IPS-NIHi11 (cell line): ENCODE measurements at regions not wholly inside any gene's neighbourhood (a gene's known extent, or its start where the extent isn't known, plus 50 kb on each side); places are given as distances from the start of the nearest gene placed in this dataset.

Experiments
- DNase-seq: peaks from one replicate; pipeline ENCODE4 v3.0.0; 2012; ENCODE audit warnings: mixed read lengths, low spot score

DNA sequence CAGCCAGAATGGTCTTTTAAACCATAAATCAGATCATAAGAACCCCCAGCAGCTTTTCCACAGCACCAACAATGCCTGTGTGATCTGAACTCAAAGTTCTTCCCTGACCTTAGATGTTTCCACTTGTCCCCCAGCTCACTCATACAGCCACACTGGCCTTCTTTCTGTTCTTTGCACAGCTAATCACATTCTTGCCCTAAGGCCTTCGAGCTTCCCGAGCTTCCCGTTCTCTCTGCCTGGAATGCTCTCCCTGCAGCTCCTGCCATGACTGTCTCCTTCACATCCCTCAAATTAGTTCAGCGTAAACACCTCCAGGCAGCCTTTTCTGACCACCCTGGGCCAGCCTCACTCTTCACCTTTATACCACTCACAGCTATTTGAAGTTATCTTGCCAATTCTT, 166.8 kb upstream of the NFE2L3 start:
- DNase-seq = no peak

DNA sequence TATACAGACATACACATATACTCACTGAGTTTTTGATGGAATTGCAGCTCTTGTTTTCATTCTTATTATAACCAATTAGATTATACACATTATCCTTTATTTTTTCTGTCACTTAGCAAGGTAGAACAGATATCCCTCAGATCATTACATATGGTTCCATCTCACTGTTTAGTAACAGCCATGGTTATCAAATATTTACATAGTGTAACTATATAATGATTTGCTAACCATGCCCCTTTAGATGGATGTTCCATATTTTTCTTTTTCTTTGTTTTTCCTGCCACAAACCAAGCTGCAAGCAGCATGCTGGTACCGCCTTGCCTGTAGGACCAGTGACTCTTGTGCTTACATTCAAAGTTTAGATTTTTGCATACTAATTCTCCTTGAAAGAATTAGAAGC, 163.4 kb upstream of the NFE2L3 start:
- no peak for DNase-seq

- DNase-seq = no peak
These were observed 162.8 kb upstream of the NFE2L3 start for GRCh38 chr7:25989140-25989705.

GRCh38 chr7:25994433-25994994, 157.5 kb upstream of the NFE2L3 start:
- no peak for DNase-seq

GRCh38 chr7:25995216-25995615, 156.8 kb upstream of the NFE2L3 start:
- no peak for DNase-seq

DNA sequence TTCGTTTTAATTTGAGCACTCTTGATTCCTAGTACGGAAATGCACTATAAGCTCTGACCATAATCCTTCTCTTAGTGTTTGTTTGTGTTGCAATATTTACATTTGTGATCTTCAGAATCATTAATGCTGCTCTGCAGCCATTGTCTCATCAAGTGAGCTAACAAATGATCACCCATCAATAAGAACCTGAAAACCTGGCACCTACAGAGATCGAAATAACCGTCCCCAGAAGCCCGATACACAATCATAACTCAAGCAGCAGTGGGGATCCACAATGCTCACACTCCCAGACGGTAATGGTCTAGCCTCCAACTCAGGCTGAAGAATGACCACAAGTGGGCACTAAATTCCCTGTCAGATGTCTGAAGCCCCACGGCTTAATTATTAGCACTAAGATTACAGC, 156.0 kb upstream of the NFE2L3 start:
- no peak for DNase-seq

GRCh38 chr7:25998499-25998898, 153.5 kb upstream of the NFE2L3 start:
- no peak for DNase-seq

DNA sequence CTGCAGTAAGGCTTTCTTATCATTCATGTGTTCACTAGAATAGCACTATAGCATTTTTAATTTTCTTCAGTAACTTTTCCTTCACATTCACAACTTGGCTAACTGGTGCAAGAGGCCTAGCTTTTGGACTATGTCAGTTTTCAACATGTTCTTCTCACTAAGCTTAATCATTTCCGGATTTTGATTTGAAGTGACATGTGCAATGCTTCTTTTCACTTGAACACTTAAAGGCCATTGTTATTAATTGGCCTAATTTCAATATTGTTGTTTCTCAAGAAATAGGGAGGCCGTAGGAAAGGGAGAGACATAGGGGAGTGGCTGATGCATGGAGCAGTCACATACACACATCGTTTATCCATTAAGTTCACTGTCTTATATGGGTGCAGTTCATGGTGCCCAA, 151.2 kb upstream of the NFE2L3 start:
- no peak for DNase-seq

DNA sequence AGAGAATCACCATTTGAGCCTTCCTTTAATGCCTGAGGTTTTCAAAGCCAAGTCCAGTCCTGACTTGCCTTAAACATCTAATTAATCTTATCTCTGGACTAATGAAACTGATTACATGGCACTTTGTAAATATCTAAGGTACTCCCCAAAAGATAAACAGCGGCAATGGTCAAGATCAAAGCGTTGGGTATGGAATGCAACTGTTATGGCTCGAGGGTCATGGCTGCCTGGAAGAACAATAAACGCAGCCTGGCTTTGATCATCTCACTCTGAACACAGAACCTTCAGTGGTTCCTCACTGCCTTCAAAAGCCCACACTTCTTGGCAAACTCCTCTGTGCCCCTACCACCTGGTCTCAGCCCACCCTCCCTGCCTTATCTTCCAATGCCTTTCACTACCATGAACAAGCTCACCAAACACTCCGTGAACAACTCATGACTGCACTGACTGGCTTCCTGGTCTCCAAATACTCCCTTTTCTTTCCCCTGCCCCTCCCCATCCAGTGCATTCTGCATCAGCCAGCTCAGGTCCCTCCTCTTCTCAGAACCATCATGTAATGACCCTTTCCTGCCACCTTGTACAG, 150.2 kb upstream of the NFE2L3 start:
- no peak for DNase-seq

- no peak for DNase-seq
These were observed 146.2 kb upstream of the NFE2L3 start for GRCh38 chr7:26005683-26006410.

GRCh38 chr7:26006426-26006825, 145.6 kb upstream of the NFE2L3 start:
- DNase-seq = no peak

GRCh38 chr7:26007510-26007909, 144.5 kb upstream of the NFE2L3 start:
- DNase-seq = no peak

DNA sequence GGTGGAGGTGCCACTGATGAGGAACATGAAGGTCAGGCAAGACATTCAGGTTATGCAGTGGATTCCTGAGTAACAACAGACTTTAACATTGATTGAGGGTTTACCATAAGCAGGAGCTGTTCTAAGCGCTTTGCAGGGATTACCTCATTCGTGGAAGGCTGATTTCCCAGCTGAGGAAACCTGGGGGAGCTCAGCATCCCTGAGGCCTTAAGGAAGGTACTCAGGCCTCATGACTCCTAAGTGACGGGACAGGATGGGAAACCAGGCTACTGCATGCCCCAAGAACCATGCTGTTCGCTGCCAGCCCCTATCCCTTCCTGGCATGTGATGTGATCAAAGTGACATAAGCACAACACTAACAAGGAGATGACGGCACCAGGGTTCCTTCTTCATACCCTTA, 143.6 kb upstream of the NFE2L3 start:
- no peak for DNase-seq

- no peak for DNase-seq
These were observed 140.8 kb upstream of the NFE2L3 start for GRCh38 chr7:26011039-26011696.

DNA sequence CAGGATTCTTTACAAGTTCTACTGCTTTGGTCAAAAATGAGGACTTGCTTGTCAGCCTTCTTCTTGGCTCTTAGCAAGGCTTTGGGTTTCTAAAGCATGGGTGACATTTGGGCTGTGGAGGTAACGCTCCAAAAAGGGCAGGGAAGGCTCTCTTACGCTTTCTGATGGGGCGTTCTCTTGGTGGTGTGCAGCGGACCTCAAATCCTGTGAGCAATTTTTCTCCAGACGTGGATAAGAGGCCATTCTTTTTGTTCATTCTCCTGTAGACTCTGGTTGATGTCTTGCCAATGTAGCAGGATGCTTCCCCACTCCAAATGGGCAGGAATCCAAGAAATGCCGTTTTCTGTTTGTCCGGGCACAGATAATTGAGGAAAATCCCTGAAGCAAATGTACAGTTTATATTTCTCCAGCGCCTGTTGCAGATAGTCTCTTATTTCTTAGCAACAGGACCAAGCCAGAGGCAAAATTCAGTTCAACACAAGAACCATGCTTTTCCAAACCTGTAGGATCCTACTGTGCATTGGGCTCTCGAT, 138.4 kb upstream of the NFE2L3 start:
- peak; percentile 33 for DNase-seq

DNA sequence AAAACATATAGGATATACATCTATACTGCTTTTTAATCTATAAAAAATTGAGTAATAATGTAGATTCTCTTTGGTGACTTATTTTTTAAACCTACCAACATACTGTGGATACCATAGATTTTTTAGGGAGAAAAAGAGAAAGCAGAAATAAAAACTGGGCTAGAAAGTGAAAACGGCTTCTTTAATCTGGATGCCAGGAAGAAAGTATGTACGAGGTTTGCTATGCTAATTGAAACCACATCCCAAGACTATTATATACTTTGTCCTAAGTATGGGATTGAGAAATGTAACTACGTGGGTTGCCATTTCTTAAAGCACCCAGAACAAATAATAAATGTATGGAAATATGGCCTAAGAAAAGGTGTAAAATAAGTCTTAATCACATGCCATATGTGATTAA, 129.0 kb upstream of the NFE2L3 start:
- no peak for DNase-seq

GRCh38 chr7:26029911-26030310, 122.1 kb upstream of the NFE2L3 start:
- no peak for DNase-seq

DNA sequence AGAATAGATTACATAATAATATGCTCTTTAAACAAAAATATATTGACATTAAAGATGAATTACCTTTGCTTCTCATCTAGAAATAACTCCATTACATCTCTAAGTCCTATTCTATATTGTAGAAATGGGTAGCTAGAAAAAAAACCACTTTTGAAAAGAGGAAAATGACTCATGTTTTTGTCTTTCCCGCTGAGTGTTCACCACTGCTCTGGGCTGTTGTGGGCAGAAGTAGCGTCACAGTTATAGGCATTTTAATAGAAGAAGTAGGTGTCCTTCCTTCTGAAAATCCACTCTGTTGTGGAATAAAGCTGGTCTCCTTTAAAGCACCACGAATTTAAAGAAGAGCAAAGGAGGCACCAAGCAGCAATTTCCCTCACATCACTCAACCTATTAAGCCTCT, 117.6 kb upstream of the NFE2L3 start:
- no peak for DNase-seq

GRCh38 chr7:26035552-26035951, 116.4 kb upstream of the NFE2L3 start:
- no peak for DNase-seq

DNA sequence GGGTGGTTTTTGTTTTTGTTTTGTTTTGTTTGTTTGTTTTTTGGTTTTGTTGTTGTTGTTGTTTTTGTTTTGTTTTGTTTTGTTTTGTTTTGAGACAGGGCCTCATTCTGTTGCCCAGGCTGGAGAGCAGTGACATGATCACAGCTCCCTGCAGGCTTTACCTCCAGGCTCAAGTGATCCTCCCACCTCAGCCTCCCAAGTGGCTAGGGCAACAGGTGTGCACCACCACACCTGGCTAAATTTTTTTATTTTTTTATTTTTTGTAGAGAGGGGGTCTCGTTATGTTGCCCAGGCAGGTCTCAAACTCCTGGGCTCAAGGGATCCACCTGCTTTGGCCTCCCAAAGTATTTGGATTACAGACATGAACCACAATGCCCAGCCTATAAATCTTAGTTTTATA, 115.9 kb upstream of the NFE2L3 start:
- no peak for DNase-seq

- no peak for DNase-seq
These were observed 113.6 kb upstream of the NFE2L3 start for GRCh38 chr7:26038201-26038990.

- DNase-seq = no peak
These were observed 111.9 kb upstream of the NFE2L3 start for GRCh38 chr7:26040085-26040484.
